SK-N-SH (cell line): ENCODE measurements at regions not wholly inside any gene's neighbourhood (a gene's known extent, or its start where the extent isn't known, plus 50 kb on each side); places are given as distances from the start of the nearest gene placed in this dataset.

Experiments
- CTCF ChIP-seq: fragments of 200-600 bp; sonication (generic); IDR thresholded peaks from 2 replicates; pipeline ENCODE4 v1.6.1; 2017; ENCODE audit warnings: antibody characterized with exemption, mild to moderate bottlenecking, moderate library complexity
- EP300 ChIP-seq, 2 experiments: IDR thresholded peaks; 2 replicates each; pipeline versions ENCODE4 v1.4.0 to v1.6.1; 2012; ENCODE audit warnings: borderline replicate concordance in 1 of 2, low read depth in 1 of 2, low read length in 1 of 2
- FOXM1 ChIP-seq: IDR thresholded peaks from 2 replicates; pipeline ENCODE4 v1.4.0; 2012; ENCODE audit warnings: low read depth, mild to moderate bottlenecking
- GATA2 ChIP-seq: sonication (generic); formaldehyde crosslinking; IDR thresholded peaks from 2 replicates; pipeline ENCODE4 v1.5.0; 2020; ENCODE audit warnings: mild to moderate bottlenecking, missing genetic modification reagents
- MAX ChIP-seq: IDR thresholded peaks from 2 replicates; pipeline ENCODE4 v1.4.0; 2012; ENCODE audit warnings: low read depth
- NFIC ChIP-seq: IDR thresholded peaks from 2 replicates; pipeline ENCODE4 v1.4.0; 2012; ENCODE audit warnings: borderline replicate concordance
- PBX3 ChIP-seq: IDR thresholded peaks from 2 replicates; pipeline ENCODE4; 2012
- POLR2AphosphoS5 ChIP-seq: IDR thresholded peaks from 2 replicates; pipeline ENCODE4 v1.6.1; 2012; ENCODE audit warnings: low read depth, low read length
- RFX5 ChIP-seq: IDR thresholded peaks from 2 replicates; pipeline ENCODE4 v1.6.1; 2012; ENCODE audit warnings: mild to moderate bottlenecking, improper control_type of control experiment, low read length
- TAF1 ChIP-seq: IDR thresholded peaks from 2 replicates; pipeline ENCODE4 v1.6.1; 2012; ENCODE audit warnings: low read depth, mild to moderate bottlenecking, low read length, moderate library complexity, borderline replicate concordance
- TCF12 ChIP-seq: IDR thresholded peaks from 2 replicates; pipeline ENCODE4 v1.4.0; 2012
- YY1 ChIP-seq: IDR thresholded peaks from 2 replicates; pipeline ENCODE4 v1.4.0; 2012; ENCODE audit warnings: low read depth, mild to moderate bottlenecking

GRCh38 chr4:32991663-32992062, 2271.5 kb downstream of the PCDH7 start:
- TF ChIP-seq CTCF (no peak), YY1 (no peak), EP300 (IDR thresholded peaks at IDR 0.05; ENCODE audit: borderline replicate concordance in 1 of 2, low read depth in 1 of 2, low read length in 1 of 2) (no peak), POLR2AphosphoS5 (no peak), PBX3 (no peak), MAX (no peak), FOXM1 (no peak), TAF1 (no peak), TCF12 (no peak), NFIC (no peak), RFX5 (no peak), GATA2 (CRISPR knock-in tag) (no peak)
